ENCODE measurements at regions not wholly inside any gene's neighbourhood (a gene's known extent, or its start where the extent isn't known, plus 50 kb on each side); places are given as distances from the start of the nearest gene placed in this dataset.

DNA sequence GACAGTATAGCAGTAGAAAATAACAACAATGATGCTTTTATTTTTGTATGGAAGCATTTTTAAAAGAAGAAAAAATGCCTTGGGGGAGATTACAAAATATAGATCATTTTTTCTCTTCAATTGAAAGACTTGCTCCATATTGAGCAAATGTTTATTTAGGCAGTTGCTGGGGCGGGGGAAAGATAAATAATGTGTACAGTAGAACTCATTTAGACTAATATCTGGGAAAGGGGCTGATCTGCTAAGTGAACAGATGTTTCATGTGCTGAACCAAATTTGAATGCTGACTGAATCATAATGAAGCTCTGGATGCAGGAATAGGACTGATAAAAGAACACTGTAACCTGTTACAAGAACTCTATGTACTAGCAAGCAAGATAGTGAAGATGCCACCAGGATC, 457.1 kb upstream of the TENM4 start:
- no TSS peak for BruUV-seq (replicated peaks)
- intact Hi-C loops (cut with micrococcal nuclease; ENCODE audit: unreplicated experiment) = no loop called here
- Histone ChIP-seq H3K27ac (ENCODE audit: low read length) (no peak overlapping the region), H3K4me3 (ENCODE audit: low read depth in 2 of 2, low read length in 2 of 2) (no peak overlapping the region), H3K36me3 (ENCODE audit: control insufficient read depth, insufficient read depth, low read length) (no peaks in the 10 kb centered on the region), H3K27me3 (ENCODE audit: control insufficient read depth, insufficient read depth, low read length) (peaks cover 3% of the 10 kb centered on the region; the same call in 1 of the 2 replicates), H3K4me1 (ENCODE audit: control insufficient read depth, insufficient read depth, low read length) (no peaks in the 10 kb centered on the region), H3K9me3 (ENCODE audit: control insufficient read depth, insufficient read depth, low read depth, low read length) (no peaks in the 10 kb centered on the region)
- POLR2A ChIA-PET = no interaction called here
- ATAC-seq (no peak), DNase-seq (ENCODE audit: low read depth, low spot score) (no peak)
- CTCF ChIA-PET = no interaction called here
- TF ChIP-seq, protein P1, sequence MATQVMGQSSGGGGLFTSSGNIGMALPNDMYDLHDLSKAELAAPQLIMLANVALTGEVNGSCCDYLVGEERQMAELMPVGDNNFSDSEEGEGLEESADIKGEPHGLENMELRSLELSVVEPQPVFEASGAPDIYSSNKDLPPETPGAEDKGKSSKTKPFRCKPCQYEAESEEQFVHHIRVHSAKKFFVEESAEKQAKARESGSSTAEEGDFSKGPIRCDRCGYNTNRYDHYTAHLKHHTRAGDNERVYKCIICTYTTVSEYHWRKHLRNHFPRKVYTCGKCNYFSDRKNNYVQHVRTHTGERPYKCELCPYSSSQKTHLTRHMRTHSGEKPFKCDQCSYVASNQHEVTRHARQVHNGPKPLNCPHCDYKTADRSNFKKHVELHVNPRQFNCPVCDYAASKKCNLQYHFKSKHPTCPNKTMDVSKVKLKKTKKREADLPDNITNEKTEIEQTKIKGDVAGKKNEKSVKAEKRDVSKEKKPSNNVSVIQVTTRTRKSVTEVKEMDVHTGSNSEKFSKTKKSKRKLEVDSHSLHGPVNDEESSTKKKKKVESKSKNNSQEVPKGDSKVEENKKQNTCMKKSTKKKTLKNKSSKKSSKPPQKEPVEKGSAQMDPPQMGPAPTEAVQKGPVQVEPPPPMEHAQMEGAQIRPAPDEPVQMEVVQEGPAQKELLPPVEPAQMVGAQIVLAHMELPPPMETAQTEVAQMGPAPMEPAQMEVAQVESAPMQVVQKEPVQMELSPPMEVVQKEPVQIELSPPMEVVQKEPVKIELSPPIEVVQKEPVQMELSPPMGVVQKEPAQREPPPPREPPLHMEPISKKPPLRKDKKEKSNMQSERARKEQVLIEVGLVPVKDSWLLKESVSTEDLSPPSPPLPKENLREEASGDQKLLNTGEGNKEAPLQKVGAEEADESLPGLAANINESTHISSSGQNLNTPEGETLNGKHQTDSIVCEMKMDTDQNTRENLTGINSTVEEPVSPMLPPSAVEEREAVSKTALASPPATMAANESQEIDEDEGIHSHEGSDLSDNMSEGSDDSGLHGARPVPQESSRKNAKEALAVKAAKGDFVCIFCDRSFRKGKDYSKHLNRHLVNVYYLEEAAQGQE (IDR thresholded peaks at IDR 0.05; ENCODE audit: insufficient read depth in 1 of 2, low read depth in 2 of 2, low read length in 1 of 2) = no peak
- TF ChIP-seq POLR2AphosphoS5 (IDR thresholded peaks at IDR 0.05; ENCODE audit: low read depth, low read length) (no peak), SIN3A (IDR thresholded peaks at IDR 0.05; ENCODE audit: borderline replicate concordance, insufficient read depth, low read depth, low read length) (no peak)
- TF ChIP-seq, protein P2, sequence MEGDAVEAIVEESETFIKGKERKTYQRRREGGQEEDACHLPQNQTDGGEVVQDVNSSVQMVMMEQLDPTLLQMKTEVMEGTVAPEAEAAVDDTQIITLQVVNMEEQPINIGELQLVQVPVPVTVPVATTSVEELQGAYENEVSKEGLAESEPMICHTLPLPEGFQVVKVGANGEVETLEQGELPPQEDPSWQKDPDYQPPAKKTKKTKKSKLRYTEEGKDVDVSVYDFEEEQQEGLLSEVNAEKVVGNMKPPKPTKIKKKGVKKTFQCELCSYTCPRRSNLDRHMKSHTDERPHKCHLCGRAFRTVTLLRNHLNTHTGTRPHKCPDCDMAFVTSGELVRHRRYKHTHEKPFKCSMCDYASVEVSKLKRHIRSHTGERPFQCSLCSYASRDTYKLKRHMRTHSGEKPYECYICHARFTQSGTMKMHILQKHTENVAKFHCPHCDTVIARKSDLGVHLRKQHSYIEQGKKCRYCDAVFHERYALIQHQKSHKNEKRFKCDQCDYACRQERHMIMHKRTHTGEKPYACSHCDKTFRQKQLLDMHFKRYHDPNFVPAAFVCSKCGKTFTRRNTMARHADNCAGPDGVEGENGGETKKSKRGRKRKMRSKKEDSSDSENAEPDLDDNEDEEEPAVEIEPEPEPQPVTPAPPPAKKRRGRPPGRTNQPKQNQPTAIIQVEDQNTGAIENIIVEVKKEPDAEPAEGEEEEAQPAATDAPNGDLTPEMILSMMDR (IDR thresholded peaks at IDR 0.05) = no peak
- in situ Hi-C loops (cut with HindIII; ENCODE audit: low pct_unique_long_range_greater_than_20kb, low sequenced_read_pairs) = no loop called here

DNA sequence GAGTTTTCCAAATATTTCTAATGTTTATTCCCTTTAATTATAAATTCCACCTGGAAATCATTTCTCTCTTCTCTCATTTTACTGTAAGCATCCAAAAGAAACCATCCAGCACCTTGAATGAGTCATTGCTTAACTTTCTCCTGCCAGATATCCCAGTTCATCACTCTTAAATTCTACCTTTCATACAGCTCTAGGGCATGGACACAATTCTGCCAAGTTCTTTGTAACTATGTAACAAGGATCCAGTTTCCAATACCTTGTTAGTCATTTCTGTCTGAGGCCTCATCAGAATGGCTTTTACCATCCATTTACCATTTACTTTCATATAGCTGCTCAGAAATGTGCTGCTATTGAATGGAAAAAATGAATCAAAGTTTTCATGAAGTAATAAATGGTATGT, 455.4 kb upstream of the TENM4 start:
- POLR2A ChIA-PET = interaction anchor here (0.7 kb wide), 1 partner anchor 452 kb away, joined by 3 read pairs; no protein-coding TSS in a partner anchor
- peaks cover 3% of the 10 kb centered on the region; the same call in 1 of the 2 replicates for H3K27me3 ChIP-seq (ENCODE audit: control insufficient read depth, insufficient read depth, low read length)
- no TSS peak for BruUV-seq (replicated peaks)
- H3K36me3 ChIP-seq (ENCODE audit: control insufficient read depth, insufficient read depth, low read length) = no peaks in the 10 kb centered on the region
- intact Hi-C loops (cut with micrococcal nuclease; ENCODE audit: unreplicated experiment) (no loop called here), in situ Hi-C loops (cut with HindIII; ENCODE audit: low pct_unique_long_range_greater_than_20kb, low sequenced_read_pairs) (no loop called here)
- no peaks in the 10 kb centered on the region for H3K4me1 ChIP-seq (ENCODE audit: control insufficient read depth, insufficient read depth, low read length)
- H3K9me3 ChIP-seq (ENCODE audit: control insufficient read depth, insufficient read depth, low read depth, low read length) = no peaks in the 10 kb centered on the region
- no peak for ATAC-seq
- no peak for DNase-seq (ENCODE audit: low read depth, low spot score)
- H3K27ac ChIP-seq (ENCODE audit: low read length) = no peak overlapping the region
- no peak for TF ChIP-seq POLR2AphosphoS5 (IDR thresholded peaks at IDR 0.05; ENCODE audit: low read depth, low read length)
- no peak for TF ChIP-seq TCF7L2 (IDR thresholded peaks at IDR 0.05; ENCODE audit: low read depth, low read length)
- TF ChIP-seq, protein P1 (IDR thresholded peaks at IDR 0.05; ENCODE audit: insufficient read depth in 1 of 2, low read depth in 2 of 2, low read length in 1 of 2) = no peak
- TF ChIP-seq, protein P2 (IDR thresholded peaks at IDR 0.05) = no peak
- TF ChIP-seq SIN3A (IDR thresholded peaks at IDR 0.05; ENCODE audit: borderline replicate concordance, insufficient read depth, low read depth, low read length) = no peak
- H3K4me3 ChIP-seq (ENCODE audit: low read depth in 2 of 2, low read length in 2 of 2) = no peak overlapping the region
- CTCF ChIA-PET = no interaction called here

All from Panc1 (cell line).